Type B pancreatic cell (in vitro differentiated cells): ENCODE measurements at regions not wholly inside any gene's neighbourhood (a gene's known extent, or its start where the extent isn't known, plus 50 kb on each side); places are given as distances from the start of the nearest gene placed in this dataset.

Source experiments
- DNase-seq: peaks from one replicate; pipeline ENCODE4 v3.0.0; 2021; ENCODE audit warnings: mixed read lengths; ENCODE audit not compliant: unreplicated experiment; ENCODE audit errors: extremely low spot score
- H3K27ac Mint-ChIP-seq: 2 replicates; pipeline ENCODE4 v1.8.0; 2021; ENCODE audit warnings: mild to moderate bottlenecking, mixed read lengths
- H3K27me3 Mint-ChIP-seq: 2 replicates; pipeline ENCODE4 v1.8.0; 2021; ENCODE audit warnings: mixed read lengths
- H3K36me3 Mint-ChIP-seq: 2 replicates; pipeline ENCODE4 v1.8.0; 2021; ENCODE audit warnings: mixed read lengths
- H3K4me1 Mint-ChIP-seq: one replicate; pipeline ENCODE4 v1.8.0; 2021; ENCODE audit warnings: mixed read lengths; ENCODE audit not compliant: unreplicated experiment
- H3K4me3 Mint-ChIP-seq: 2 replicates; pipeline ENCODE4 v1.8.0; 2021; ENCODE audit warnings: mild to moderate bottlenecking, mixed read lengths
- H3K9me3 Mint-ChIP-seq: 2 replicates; pipeline ENCODE4 v1.8.0; 2021; ENCODE audit warnings: mixed read lengths
- TF ChIP-seq, protein P1 (sequence below): fragments of 200-600 bp; sonication (generic); conservative IDR thresholded peaks from 2 replicates; pipeline ENCODE4 v1.5.0; 2021; ENCODE audit warnings: antibody characterized with exemption, mild to moderate bottlenecking

DNA sequence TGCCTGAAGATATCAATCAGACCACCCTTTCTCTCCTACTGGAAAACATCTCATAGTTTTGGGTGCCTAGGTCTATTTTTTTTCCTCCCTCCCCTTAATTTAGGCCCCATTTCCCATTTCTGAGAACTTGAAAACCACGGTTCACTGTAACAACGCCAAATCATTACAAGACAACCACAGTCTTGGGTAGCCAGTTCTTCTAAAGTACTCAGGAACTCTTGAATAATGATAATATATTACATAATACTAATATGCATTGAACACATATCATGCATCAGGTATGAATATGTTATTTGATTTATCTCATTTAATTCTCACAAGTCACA is 185.1 kb upstream of the ADO start:
- H3K9me3 Mint-ChIP-seq = no peaks in the 10 kb centered on the region
- H3K27ac Mint-ChIP-seq = no peak overlapping the region
- H3K4me3 Mint-ChIP-seq = no peak overlapping the region
- H3K27me3 Mint-ChIP-seq = peaks cover 16% of the 10 kb centered on the region
- no peak for DNase-seq
- no peaks in the 10 kb centered on the region for H3K36me3 Mint-ChIP-seq
- H3K4me1 Mint-ChIP-seq = peaks cover 4% of the 10 kb centered on the region
- TF ChIP-seq, protein P1, sequence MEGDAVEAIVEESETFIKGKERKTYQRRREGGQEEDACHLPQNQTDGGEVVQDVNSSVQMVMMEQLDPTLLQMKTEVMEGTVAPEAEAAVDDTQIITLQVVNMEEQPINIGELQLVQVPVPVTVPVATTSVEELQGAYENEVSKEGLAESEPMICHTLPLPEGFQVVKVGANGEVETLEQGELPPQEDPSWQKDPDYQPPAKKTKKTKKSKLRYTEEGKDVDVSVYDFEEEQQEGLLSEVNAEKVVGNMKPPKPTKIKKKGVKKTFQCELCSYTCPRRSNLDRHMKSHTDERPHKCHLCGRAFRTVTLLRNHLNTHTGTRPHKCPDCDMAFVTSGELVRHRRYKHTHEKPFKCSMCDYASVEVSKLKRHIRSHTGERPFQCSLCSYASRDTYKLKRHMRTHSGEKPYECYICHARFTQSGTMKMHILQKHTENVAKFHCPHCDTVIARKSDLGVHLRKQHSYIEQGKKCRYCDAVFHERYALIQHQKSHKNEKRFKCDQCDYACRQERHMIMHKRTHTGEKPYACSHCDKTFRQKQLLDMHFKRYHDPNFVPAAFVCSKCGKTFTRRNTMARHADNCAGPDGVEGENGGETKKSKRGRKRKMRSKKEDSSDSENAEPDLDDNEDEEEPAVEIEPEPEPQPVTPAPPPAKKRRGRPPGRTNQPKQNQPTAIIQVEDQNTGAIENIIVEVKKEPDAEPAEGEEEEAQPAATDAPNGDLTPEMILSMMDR = no peak

DNA sequence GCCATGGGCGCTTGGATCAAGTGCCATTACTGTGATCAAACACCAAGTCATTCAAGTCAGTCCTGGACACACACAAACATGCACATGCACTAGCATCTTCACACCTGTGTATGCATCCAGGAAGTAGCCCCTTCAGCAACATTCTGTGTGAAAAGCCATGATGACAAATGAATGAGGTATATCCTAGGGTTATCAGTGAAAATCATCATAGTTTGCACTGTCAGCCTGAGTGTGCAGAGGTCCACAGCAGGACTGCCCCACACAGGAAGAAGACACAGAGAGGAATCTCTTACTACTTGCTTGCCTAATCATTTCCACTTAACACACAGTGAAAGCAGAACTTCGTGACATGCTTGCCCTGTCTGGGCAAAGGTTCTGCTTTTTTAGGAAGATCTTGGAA is 184.0 kb upstream of the ADO start:
- Mint-ChIP-seq H3K27ac (no peak overlapping the region), H3K4me1 (peaks cover 7% of the 10 kb centered on the region), H3K36me3 (no peaks in the 10 kb centered on the region), H3K4me3 (no peak overlapping the region), H3K9me3 (no peaks in the 10 kb centered on the region), H3K27me3 (peaks cover 11% of the 10 kb centered on the region)
- DNase-seq = no peak
- TF ChIP-seq, protein P1 = no peak

DNA sequence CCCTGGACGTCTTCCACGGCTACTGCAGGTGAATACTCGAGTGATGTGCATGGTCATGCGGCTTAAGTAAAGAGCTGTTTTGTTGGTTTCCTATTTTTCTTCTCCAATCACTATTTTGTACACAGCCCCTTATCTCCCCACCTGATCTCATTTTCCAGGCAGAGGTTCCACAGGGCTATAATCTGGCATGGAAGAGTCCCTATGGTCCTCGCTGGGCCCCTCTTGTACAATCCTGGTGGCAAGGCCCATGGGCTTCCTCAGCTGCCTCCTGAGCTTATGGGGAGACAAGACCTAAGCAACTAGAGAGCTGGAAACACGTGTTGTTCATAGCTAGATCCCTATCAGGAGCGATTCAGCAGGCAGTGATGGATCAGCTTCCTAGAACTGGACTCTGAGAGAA is 181.3 kb upstream of the ADO start:
- H3K36me3 Mint-ChIP-seq = no peaks in the 10 kb centered on the region
- H3K27me3 Mint-ChIP-seq = peaks cover 1% of the 10 kb centered on the region
- peaks cover 18% of the 10 kb centered on the region for H3K4me1 Mint-ChIP-seq
- H3K27ac Mint-ChIP-seq = no peak overlapping the region
- H3K9me3 Mint-ChIP-seq = no peaks in the 10 kb centered on the region
- no peak for DNase-seq
- TF ChIP-seq, protein P1 = no peak
- no peak overlapping the region for H3K4me3 Mint-ChIP-seq

DNA sequence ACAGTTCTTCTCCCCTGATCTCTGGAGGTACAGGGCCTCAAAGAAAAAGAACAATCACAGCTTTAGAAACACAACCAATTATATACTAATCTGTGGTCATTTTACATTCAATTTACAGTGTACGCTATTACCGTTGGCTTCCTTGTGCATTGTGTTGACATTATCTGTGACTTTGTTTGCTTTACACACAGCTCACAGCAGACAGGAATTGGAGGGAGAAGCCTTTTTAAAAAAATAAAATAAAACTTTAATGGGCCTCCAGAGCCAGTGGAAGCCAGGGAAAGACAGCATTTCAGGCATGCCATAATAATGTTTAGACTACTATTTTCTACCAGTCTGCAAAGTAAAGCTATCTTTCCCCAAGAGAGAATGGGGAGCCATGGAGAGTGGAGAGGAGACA is 179.0 kb upstream of the ADO start:
- no peak overlapping the region for H3K4me3 Mint-ChIP-seq
- DNase-seq = no peak
- H3K36me3 Mint-ChIP-seq = no peaks in the 10 kb centered on the region
- TF ChIP-seq, protein P1 = no peak
- no peak overlapping the region for H3K27ac Mint-ChIP-seq
- H3K27me3 Mint-ChIP-seq = no peaks in the 10 kb centered on the region
- no peaks in the 10 kb centered on the region for H3K9me3 Mint-ChIP-seq
- peaks cover 18% of the 10 kb centered on the region for H3K4me1 Mint-ChIP-seq

DNA sequence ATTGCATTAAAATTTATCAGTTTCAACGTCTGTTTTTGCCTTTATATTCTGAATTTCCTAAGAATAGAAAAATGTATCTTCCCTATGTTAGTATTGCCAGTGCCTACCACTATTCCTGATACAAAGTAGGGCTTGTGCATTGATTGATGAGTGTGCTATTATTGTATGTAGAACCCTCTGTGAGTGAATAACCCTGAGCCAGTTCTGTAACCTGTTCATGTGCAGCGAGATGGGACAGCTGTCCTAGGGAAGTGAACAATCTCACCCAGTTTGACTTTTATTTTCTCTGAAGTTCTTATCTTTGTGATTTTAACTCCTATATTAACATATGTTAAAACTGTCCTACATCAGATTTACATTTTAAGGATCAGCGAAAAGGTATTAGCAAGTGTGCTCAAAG is 178.4 kb upstream of the ADO start:
- Mint-ChIP-seq H3K9me3 (no peaks in the 10 kb centered on the region), H3K4me1 (peaks cover 18% of the 10 kb centered on the region), H3K27ac (no peak overlapping the region), H3K4me3 (no peak overlapping the region), H3K36me3 (no peaks in the 10 kb centered on the region), H3K27me3 (no peaks in the 10 kb centered on the region)
- TF ChIP-seq, protein P1 = no peak
- no peak for DNase-seq

DNA sequence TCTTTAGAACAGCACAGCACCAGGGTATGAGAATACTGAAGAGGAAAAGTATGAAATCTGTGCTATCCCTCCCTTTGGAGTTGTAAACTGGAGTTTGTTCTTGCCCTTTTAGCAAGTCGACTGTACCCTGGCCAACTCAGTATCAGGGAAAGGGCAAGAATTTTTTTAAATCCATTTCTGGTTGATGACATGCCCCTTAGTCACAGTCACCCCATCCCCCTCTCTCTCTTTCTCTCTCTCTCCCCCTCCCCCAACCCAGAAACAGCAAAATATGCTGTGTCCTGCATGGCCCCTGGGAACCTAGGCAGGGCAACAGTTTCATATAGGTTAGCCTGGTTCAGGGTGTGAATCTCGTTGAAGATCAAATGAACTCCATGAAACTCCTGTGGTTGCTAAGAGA is 177.7 kb upstream of the ADO start:
- Mint-ChIP-seq H3K27ac (no peak overlapping the region), H3K4me3 (no peak overlapping the region), H3K27me3 (no peaks in the 10 kb centered on the region), H3K36me3 (no peaks in the 10 kb centered on the region), H3K4me1 (peaks cover 18% of the 10 kb centered on the region), H3K9me3 (no peaks in the 10 kb centered on the region)
- DNase-seq = no peak
- TF ChIP-seq, protein P1 = no peak
